Non-pigmented ciliary epithelial cell (primary cell): ENCODE measurements at regions not wholly inside any gene's neighbourhood (a gene's known extent, or its start where the extent isn't known, plus 50 kb on each side); places are given as distances from the start of the nearest gene placed in this dataset.

Source experiments
- DNase-seq: peaks from one replicate; pipeline ENCODE4 v3.0.0-alpha.2; 2010; ENCODE audit warnings: low read depth

DNA sequence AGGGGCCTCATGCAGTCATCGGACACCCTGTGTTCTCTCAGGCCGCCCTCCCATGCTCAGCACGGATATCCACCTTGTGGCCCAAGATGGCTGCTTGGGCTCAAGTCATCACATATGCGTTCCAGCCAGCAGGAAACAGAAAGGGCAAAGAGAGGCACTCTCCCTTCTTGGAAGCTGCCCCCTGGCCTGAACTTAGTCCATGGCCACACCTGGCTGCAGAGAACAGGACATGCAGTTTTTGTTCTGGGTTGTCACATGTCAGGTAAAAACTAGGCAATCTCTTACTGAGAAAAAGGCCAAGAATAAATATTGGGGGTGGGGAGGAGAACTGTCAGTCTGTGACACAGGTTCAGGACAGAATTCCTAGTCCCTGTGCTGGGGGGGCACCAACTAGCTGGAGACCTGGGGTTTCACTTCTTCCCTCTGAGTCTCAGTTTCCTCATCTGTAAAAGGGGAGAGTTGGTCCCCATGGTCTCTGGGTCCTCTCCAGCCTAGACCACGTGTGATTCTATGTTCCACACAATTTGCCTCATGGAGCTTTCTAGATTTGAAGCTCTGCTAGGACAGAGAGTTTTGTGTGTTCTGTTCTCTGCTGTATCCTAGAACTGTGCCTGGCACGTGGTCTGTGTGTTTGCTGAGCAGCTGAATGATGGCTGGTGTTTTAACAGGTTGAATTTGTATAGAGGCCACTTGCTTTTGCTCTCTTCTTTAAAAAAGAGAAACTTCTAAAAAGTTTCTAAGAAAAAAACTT, 107.2 kb upstream of the ANO1 start:
- DNase-seq: no peak

DNA sequence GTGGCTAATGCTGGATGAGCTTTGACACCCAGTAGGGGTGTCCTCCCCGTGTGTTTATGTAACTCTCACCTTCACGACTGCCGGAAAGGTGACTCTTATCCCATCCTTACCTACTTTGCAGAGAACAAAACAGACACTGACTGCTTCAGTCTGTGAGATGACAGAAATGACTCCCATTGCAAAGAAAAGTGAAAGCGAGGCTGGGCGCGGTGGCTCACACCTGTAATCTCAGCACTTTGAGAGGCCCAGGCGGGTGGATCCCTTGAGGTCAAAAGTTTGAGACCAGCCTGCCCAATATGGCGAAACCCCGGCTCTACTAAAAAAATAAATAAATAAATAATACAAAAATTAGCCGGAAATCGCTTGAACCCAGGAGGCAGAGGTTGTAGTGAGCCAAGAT, 106.4 kb upstream of the ANO1 start:
- DNase-seq: no peak

DNA sequence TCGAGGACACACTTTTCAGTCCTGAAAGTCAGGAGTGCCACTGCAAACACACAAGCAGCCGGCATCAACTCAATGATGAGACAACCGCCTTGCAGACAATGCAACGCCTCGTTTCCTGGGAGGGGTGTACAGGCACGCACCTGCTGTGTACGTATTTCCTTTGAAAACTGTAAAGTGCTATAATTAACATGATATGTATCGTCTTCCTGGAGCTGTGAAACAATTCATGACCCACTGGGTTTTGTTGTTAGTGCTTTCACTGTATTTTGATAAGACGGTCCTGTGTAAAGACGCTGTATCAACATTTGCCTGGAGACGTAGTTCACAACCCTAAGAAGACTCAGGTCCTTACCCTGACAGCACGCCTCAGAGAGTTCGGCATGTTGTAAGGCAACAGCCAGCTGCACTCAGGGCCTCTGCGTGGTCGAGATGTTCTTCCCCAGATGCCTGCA, 105.7 kb upstream of the ANO1 start:
- no peak for DNase-seq

DNA sequence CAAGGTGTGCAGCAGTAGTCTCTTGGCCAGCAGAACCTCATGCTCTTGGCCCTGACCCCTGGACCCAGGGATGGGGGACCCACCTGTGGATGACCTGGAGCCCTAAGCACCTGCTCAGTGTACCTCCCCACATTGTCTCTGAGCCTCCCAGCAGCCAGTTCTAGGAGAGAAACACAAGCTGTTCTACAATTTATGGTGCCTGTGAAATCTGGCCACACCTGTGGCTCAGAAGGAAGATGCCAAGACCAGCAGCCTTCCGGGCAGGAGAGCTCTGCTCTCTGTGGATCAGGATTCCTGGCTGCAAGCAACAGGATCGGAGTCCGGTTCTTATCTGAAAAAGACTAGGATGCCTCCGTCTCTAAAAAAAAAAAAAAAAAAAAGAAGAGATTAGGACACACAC, 103.6 kb upstream of the ANO1 start:
- DNase-seq: no peak

DNA sequence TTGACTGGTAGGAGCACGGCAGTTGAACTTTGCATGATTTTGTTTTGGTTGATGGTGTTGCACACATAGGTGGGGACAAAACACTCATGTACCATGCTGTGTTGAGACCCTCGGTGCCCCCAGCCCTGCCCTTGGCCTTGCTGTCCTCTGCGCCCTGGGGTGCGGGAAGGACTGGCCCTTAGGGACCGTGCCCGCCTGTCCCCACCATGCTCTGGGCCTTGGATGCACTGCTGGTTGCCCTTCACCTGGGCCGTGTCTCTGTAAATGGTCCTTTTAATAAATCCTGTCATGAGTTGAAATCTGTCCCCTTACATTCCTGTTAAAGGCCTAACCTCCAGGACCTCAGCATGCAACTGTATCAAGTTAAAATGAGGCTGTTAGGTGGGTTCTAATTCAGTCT, 102.3 kb upstream of the ANO1 start:
- DNase-seq: no peak

DNA sequence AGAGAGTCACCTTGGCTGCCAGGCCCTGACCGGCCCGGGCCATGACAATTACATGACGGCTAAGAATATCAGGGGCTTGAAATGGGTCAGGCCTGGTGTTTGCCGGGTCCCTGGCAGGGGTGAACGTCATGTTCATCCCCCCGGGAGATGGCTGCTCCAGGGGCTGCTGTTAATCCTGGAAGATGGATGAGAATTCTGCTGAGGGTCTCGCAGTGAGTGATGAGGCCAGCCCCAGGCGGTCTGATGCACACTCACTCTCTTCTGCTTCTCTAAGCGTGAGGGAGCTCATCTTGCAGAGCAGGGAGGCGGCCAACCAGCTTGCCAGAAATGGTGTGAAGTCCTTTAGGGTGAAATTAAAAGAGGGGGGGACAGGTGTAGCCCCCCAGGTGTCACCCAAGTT, 101.3 kb upstream of the ANO1 start:
- no peak for DNase-seq

DNA sequence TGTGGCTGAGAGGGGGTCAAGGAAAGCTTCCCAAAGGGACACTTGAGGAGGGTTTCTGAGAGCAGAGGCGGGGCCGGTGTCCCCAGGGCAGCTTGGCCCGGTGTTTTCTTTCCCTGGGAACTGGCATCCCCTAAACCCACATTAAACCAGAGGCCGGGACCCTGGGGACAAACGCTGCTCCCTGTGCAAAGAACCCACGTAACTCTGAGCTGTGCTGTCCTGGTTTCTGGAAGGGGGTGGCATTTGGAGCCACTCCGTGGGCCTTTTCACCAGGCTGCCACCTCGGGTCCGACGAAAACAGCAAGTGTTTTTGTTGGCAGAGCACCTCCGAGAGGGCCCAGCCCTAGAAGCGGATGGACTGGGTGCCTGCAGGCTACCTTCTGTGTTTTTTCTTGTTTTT, 100.2 kb upstream of the ANO1 start:
- DNase-seq: no peak

DNA sequence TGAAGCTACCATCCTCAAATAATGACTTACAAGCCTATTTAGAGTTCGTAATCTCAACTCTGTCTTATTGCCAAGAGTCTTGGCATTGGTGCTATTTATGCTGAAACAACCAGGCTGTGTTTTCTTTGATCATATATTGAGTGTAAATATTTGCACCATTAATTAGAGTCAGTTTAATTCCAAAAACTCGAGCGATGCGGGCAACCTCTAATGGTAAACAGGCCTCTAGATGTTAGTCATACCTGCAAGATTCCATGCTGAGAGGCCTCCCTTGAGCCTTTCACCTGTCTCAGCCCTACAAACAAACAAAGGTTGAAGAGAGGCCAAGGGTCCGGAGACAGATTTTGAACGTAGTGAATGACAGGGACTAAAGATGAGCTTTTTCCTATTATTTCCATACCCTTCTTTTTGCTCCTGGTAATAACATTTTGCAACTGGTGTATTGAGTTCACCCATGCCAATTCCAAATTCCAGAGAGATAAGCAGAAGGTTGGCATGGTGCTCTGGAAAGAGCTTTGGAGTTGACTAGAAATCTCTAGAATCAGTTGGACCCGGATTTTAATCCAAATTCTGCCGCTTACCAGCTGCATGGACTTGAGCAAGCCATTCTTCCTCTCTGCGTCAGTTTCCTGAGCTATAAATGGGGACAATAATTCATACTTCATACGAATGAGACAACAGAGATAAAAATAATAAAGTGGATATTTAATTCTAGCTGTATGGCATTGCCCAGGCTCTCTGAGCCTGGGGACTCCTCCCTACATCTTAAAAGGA, 99.1 kb upstream of the ANO1 start:
- DNase-seq: no peak

DNA sequence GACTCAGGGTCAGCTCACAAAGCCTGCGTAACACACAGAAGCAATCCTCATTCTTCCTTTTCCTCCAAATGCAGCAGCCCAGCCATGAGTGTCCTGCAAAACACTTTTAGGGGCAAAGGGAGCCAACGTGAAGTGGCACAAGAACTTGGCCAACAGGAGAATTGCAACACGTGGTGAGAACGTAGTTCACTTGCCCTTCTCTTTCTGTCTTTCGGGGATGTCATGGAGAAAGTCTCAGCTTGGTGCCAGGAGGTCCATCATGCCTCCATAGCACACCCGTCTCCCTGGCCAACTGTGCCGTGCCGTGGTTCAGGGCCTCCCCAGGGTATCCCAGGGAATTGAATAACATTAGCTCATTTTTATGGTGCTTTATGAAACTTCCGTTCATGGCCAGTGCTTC, 98.5 kb upstream of the ANO1 start:
- no peak for DNase-seq

DNA sequence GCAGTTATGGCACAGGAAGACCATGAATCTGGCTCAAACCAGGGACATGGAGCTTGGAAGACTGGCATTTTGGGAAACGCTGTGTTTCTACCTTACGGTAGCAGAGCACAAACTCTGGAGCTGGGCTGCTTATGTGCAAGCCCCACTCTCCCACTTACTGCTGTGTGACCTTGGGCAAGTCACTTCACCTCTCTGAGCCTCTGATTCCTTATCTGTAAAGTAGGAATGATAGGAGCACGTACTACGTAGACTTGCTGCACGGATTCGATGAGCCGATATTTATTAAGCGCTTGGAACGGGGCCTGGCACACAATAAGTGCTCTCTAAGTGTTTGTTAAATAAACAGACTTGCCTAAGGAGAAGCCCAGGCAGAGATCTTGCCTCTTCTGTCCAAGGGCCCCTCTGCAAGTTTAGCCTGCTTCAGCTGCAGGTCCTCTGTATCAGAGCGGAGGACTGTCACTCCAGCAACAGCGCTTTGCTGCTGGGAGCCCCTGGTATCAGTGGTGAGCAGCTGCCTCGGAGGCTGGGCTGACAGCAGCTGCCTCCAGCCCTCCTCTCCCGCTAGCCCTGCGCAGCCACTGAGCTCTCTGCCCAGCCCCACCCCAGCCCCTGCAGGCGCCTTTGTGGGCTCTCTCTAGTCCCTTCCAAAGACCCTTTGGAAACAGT, 96.9 kb upstream of the ANO1 start:
- no peak for DNase-seq

DNA sequence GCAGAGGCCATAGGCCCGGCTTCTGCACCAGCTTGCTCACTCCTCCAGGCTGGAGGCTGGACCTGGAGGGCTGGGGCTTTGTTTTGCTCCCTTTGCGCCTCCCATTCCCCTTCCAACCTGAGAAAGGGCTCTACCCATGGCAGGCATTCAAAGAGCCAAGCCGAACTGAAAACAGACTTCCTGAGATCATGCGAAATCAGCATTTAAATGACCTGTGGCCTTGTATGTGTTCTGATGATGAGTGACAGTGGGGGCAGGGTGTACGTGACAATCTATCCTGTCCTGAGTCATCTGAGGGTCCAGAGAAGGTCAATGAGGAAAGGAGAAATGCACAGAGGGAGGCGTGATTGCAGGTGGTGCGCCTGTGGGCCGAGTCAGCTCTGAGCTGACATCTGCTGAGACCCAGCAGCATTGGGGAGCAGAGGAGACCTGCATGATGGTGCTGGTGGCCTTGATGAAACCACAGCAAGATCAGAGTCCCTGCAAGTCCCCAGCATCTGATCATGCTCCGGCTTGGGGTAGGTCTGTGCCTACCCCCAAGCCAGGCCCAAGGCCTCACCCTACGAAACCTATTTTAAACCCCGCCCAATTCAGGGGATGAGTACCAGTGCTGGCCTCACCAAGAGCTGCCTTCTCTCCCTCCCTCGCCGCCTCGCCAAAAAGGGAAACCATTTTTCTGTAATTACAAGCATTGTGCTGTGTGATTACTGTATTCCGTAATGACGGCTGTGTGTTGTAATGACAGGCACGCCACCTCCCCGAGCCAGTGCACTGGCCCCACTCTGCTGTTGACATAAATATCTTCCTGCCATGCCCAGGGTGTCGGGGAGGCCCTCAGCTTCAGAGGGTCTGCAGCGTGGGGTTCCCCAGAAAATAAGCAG, 95.2 kb upstream of the ANO1 start:
- no peak for DNase-seq

DNA sequence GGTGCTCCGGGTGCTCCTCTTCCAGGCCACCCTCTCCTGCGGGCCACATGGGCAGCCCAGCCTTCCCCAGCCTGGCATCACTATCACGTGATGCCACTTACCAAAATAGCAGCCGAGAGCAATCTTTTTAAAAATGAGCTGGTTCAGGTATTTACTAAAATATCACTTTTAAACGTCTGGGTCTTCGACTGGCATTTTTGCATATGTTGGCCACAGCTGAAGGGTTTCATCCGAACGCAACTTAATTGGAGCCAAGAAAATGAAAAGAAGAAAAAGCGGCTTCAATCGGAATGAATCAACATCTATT, 94.6 kb upstream of the ANO1 start:
- DNase-seq: no peak

DNA sequence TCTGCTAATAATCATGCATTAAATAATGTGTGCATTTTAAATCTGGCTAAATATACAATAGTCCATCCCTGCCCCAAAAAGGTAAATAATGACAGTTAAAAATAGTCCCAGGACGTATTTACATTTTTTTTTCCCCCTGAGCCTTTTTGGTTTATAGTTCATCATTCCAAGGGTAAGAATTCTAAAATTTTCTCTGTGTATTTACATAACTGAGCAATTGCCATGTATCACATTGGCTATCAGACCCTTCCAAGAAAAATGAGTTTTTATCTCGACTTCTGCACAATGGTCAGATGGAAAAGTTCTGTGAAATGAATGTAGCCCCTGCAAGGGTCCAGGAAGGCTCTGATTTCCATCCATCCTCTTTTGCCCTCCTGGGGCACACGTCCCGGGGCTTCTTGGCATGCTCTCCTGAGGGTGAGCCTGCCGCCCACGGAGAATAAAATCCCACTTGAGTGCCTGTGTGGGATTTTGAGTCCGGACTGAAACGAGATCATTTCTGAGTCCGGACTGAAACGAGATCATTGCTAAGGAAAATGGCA, 94.1 kb upstream of the ANO1 start:
- no peak for DNase-seq

DNA sequence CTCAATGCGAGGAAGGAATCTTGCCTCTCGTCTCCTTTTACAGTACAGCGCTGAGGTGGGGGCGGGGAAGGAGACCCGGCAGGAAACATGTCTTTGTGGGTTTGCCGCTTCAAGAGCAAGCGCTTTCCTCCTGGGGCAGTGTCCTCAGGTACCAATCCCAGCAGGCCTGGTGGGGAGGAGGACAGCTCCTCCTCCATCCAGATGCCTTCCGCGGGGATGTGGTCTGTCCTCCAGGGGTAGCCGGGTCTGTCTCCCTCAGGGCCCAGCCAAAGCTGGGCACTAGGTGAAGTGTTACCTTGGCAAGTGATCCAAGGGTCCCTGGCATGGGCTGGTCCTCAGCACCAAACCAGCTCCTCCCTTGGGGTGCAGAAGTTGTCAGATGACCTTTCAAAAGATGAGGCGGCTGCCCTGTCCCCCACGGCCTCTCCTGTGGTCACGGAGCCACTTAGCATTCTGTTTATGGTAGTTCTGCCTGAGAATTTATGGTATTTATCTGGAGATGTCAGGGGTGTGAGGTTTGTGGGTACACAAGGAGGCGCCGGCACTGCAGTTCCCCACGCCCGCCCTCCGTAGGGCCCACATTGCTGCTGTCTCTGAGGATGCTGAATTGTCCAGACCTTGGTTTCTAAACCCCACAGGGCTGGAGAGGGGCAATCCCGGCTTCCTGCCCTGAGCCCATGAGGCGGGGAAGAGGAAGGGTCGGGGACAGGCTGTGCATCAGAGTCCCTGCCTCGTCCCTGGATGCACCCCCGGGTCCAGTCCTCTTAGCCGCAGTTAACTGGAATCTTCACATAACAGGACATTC, 93.5 kb upstream of the ANO1 start:
- DNase-seq: no peak

DNA sequence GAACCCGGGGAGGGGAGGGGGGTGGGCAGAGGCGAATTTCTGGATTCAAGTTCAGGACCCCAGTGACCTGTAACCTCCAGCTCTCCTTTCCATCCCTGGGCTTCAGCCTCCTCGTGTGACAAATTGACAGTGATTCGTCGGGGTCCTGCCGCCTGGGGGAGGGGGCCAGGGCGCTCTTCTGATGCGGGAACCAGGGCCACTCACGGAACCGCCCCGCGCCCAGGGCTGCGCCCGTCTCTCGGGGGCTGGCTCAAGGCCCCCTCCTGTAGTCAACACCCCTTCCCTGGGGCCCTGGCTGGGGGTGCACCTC, 92.8 kb upstream of the ANO1 start:
- DNase-seq: no peak

DNA sequence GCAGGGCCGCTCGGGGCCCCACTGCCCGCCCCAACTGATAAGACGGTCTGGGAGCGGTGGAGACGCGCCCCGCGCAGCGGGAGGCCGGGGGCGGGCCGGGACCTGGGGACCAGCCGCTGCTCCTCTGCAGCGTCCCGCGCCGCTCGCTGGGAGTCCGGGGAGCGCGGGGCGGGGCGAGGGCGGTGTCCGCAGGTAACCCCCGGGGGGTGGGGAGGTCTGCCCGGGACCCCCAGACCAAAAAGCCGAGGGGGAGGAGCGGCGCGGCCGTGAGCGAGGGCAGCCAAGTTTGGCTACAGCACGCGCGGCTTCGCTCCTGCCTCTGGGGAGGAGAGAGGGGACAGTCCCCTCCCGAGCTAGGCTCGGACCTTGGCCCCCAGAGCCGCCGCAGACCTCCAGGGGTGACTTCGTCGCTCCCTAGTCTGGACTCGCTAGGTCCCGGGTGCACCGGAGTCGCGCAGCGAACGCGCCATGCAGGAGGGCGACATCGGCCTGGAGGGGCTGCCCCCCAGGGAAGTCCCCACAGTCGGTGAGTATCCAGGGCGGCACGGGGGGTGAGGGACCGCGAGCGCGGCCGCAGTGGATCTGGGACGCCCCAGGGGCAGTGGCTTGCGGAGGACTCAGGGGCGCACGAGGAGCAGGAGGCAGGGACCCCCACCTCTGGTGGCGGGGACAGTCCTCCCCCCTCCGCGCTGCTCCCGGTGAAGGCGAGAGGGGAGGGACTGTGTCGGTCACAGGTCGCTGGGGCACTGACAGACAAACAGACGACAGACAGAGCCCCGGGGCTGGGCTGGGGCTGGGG, 92.3 kb upstream of the ANO1 start:
- no peak for DNase-seq

DNA sequence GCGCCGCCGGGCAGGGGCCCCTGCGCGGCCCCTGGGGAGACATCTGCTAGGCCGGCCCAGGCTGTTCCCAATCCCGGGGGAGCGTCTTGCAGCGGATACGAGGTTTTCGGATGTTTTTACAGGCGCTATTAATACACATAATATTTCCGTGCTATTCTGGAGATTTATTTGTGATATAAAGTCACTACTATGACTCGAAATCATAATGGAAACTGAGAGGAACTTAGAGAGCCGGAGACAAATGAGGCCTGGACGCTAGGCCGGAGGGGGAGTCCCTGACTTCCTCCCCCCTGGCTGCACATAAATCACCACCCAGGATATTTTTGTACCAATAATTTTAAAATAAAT, 91.7 kb upstream of the ANO1 start:
- DNase-seq: no peak

DNA sequence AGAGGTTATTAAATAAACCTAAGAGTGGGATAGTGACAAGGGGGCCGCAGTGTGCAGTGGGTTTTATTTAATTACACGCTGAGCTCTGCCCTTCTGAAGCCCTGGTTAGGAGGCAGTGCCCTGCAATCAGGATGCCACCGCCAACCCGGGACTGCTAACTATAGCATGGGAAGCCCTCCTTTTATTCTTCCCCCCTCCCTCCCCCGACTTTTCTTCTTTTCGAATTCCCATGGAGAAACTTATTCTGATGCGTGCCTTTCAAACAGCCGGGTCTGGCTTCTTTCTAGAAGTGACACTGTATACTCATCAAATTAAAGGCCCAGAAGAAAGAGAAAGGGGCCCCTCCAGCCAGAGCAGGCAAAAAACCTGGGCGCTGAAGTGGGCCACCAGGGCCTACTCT, 91.3 kb upstream of the ANO1 start:
- no peak for DNase-seq

DNA sequence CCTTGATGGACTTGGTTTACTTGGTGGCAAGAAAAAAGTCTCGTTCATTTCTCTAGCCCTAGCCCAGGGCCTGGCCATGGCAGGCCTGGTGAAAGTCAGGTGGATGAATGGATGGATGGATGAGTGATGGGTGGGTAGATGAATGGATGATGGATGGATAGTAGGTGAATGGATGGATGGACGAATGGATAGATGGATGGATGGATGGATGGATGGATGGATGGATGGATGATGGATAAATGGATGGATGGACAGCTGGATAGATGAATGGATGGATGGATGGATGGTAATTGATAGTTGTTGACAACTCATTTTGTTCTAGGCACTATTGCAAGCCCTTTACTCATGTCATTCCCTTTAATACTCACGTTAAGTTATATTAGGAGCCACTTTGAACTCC, 86.1 kb upstream of the ANO1 start:
- no peak for DNase-seq

DNA sequence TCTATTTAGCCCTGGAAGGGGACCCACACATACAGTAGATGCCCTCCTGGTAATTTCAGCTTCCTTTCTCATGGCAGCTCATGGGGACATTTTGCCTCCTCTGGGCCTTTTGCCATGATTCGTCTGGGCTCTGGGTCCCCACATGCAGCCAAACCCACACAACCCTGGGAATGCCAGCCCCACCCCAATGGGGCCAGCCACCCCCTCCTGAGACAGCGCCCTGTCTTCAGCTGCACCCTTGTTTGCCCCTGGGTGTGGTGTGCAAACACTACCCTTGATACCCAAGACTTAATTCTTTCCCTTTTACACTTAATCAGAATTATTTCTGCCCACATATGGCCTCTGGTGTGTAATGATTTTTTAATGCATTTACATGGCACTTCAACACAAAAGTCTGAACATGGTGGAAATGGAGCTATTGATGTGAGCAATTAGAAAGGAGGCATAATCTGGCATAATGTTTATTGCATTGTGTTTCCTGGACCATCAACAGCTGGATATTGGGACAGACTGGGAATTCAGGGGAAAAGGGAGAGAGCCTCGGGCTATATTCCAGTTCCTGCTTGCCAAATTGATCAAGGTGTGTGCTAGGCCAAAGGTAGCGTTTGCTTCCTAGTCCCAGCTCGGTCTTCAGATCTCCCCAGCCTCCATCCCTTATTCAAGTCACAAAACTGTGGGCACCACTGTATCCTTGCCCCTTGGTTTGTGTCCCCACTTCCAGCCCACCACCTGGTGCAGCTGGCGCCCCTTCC, 85.0 kb upstream of the ANO1 start:
- no peak for DNase-seq
